ENCODE measurements at regions not wholly inside any gene's neighbourhood (a gene's known extent, or its start where the extent isn't known, plus 50 kb on each side); places are given as distances from the start of the nearest gene placed in this dataset.

GRCh38 chr2:11955884-11956291 is 209.5 kb downstream of the LPIN1 start:
- no peaks in the 10 kb centered on the region for H3K27me3 ChIP-seq (ENCODE audit: insufficient read depth, low read length)
- no peaks in the 10 kb centered on the region for H3K9me3 ChIP-seq (ENCODE audit: low read depth, low read length)
- peaks cover 12% of the 10 kb centered on the region for H3K4me1 ChIP-seq (ENCODE audit: insufficient read depth, low read length)
- no peak overlapping the region for H3K4me3 ChIP-seq (ENCODE audit: low read length)

DNA sequence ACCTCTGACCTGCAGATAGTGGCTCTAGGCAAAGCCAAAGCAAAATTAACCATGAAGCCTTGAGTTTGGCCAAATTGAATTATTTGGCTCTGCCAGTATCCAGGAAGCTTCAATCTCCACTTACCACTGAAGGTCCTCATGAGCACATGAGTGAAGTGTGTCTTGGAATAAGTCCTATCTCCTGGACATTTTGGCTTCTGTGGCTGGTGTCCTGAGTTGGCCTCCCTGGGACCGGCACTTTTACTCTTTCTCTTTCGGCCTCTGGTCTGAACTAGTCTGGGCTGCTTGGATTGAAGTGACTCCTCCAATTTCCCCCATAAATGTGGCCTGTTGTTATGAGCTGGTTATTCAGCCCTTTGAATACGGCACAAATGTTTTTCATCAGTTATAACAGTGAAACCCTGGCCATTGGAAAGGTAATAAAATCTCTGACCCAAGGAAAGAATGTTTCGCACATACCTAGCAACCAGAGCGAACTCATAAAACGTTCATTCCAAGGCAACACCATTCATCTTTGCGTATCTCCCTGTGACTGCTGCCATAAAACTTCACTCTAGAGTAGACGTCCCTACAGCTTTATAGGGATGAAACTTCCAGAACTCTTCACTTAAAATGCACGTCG is 216.4 kb downstream of the LPIN1 start:
- Histone ChIP-seq H3K9me3 (ENCODE audit: low read depth, low read length) (no peaks in the 10 kb centered on the region), H3K27me3 (ENCODE audit: insufficient read depth, low read length) (no peaks in the 10 kb centered on the region)

GRCh38 chr2:11963966-11964365 is 217.5 kb downstream of the LPIN1 start:
- Histone ChIP-seq H3K27me3 (ENCODE audit: insufficient read depth, low read length) (peaks cover 6% of the 10 kb centered on the region), H3K4me3 (ENCODE audit: low read length) (no peak overlapping the region), H3K4me1 (ENCODE audit: insufficient read depth, low read length) (no peaks in the 10 kb centered on the region), H3K9me3 (ENCODE audit: low read depth, low read length) (no peaks in the 10 kb centered on the region)

More for the DNA sequence above, 216.4 kb downstream of the LPIN1 start:
- Histone ChIP-seq H3K4me3 (ENCODE audit: low read length) (no peak overlapping the region), H3K4me1 (ENCODE audit: insufficient read depth, low read length) (no peaks in the 10 kb centered on the region)

DNA sequence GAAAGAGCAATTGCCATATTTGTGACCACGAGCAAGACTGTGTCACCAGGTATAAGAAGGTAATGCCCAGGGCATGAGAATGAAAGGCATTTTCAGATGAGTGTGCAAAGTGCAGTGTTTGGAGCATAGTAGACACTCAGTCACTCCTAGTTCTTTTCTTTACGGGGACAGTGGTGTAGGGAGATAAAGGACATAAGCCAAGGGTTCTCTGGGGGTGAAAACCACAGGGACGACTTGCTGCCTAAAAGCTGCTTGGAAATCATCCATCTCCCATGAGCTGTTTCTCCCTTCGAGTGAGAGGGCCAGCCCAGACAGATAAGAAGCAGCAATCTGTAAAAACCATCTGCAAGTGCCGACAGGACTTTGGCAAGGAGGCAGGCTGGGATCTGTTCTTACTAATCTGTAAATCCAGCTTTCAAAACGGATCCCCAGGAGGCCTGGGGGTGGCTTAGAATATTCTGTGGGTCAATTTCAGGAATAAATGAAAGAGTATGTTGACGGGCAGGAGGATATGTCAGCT is 221.6 kb downstream of the LPIN1 start:
- H3K9me3 ChIP-seq (ENCODE audit: low read depth, low read length) = peaks cover 11% of the 10 kb centered on the region

DNA sequence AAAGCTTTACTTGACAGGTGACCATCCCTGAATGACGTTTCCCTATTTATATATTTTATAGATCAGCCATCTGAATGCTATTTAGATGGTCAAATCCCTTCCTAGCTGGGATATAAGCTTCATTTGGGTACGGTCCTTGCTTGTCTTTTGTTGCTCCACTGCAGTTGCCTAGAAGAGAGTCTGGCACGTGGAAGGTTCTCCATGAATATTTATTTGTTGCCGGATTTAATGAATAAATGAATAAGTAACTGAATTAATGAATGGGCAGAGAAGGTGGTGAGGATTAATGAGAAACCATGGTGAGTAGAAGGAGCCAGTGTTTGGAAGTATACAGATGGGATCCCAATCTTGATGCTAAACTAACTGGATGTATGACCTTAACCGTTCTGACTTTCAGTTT is 222.1 kb downstream of the LPIN1 start:
- Histone ChIP-seq H3K4me1 (ENCODE audit: insufficient read depth, low read length) (no peaks in the 10 kb centered on the region), H3K9me3 (ENCODE audit: low read depth, low read length) (peaks cover 16% of the 10 kb centered on the region), H3K27me3 (ENCODE audit: insufficient read depth, low read length) (peaks cover 12% of the 10 kb centered on the region), H3K4me3 (ENCODE audit: low read length) (no peak overlapping the region)

More for the DNA sequence above, 221.6 kb downstream of the LPIN1 start:
- no peaks in the 10 kb centered on the region for H3K4me1 ChIP-seq (ENCODE audit: insufficient read depth, low read length)
- H3K27me3 ChIP-seq (ENCODE audit: insufficient read depth, low read length) = peaks cover 7% of the 10 kb centered on the region
- H3K4me3 ChIP-seq (ENCODE audit: low read length) = no peak overlapping the region

DNA sequence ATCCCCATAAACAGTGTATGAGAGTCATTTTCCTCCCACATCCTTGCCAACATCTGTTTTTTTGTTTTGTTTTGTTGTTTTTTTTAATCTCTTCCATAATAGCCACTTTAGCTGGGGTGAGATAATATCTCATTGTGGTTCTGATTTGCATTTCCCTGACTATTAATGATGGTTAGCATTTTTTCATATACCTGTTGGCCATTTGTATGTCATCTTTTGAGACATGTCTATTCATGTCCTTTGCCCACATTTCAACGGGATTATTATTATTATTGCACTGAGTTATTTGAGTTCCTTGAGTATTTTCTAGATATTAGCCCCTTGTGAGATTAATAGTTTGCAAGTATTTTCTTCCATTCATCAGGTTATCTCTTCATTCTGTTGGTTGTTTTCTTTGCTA is 223.3 kb downstream of the LPIN1 start:
- Histone ChIP-seq H3K27me3 (ENCODE audit: insufficient read depth, low read length) (peaks cover 12% of the 10 kb centered on the region), H3K4me3 (ENCODE audit: low read length) (no peak overlapping the region), H3K4me1 (ENCODE audit: insufficient read depth, low read length) (no peaks in the 10 kb centered on the region), H3K9me3 (ENCODE audit: low read depth, low read length) (peaks cover 28% of the 10 kb centered on the region)

- Histone ChIP-seq H3K4me1 (ENCODE audit: insufficient read depth, low read length) (no peaks in the 10 kb centered on the region), H3K27me3 (ENCODE audit: insufficient read depth, low read length) (peaks cover 6% of the 10 kb centered on the region), H3K4me3 (ENCODE audit: low read length) (no peak overlapping the region), H3K9me3 (ENCODE audit: low read depth, low read length) (peaks cover 35% of the 10 kb centered on the region)
Observed at GRCh38 chr2:11974573-11974972, 228.1 kb downstream of the LPIN1 start.

- peaks cover 6% of the 10 kb centered on the region for H3K27me3 ChIP-seq (ENCODE audit: insufficient read depth, low read length)
- H3K4me1 ChIP-seq (ENCODE audit: insufficient read depth, low read length) = no peaks in the 10 kb centered on the region
- H3K4me3 ChIP-seq (ENCODE audit: low read length) = no peak overlapping the region
- peaks cover 35% of the 10 kb centered on the region for H3K9me3 ChIP-seq (ENCODE audit: low read depth, low read length)
Observed at GRCh38 chr2:11975373-11975772, 228.9 kb downstream of the LPIN1 start.

DNA sequence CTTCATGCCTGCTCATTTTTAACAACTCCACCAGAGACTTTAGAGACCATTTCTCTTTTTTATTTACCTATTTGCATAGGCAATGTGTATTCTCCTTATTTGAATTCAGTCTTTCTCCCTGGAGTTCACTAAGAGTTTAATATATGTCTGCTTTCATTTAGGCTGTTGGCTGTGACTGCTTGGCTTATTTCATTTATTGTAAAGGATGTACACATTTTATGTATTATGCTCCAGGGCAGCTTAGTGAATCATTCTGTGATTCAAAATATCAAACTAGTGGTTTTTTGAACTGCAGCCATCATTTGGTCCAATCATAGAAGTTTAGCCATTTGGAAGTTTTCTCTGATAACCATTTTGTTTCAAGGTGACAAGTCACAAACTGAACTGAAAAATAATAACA is 229.6 kb downstream of the LPIN1 start:
- H3K4me1 ChIP-seq (ENCODE audit: insufficient read depth, low read length) = no peaks in the 10 kb centered on the region
- no peak overlapping the region for H3K4me3 ChIP-seq (ENCODE audit: low read length)
- H3K9me3 ChIP-seq (ENCODE audit: low read depth, low read length) = peaks cover 35% of the 10 kb centered on the region
- peaks cover 6% of the 10 kb centered on the region for H3K27me3 ChIP-seq (ENCODE audit: insufficient read depth, low read length)

DNA sequence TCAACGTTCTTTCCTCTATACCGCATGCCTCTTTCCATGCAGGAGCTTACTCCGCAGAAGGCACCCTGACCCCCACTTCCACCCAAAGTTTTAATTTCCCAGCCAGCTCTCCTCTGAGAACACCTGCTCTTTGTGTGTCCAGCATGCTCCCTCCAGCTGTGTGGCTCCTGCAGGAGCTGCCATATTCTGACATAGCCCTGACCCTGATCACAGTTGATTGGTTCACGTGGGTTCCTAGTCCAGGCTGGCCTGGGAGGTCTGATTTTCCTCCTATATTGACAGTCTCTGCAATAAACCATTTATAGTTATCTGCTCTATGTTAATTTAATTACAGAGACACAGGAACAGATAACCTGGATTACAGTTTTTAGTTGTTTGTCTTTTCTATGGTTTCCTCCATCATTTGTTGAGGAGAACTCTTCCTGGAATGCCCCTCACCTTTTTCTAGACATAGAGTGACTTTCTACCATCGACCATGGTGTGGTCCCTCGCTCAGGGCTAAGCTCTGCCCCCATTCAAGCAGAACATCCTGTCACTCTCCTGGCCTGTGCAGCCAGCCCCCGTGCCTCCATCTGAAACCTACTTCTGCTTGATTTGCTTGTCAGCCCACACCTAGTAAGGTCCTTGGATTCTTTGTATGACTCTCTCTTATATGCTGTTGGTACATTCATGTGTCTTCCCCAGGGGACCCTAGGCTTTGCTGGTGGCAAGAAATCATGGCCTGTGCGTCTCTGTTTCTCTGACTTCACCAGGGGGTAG is 231.5 kb downstream of the LPIN1 start:
- Histone ChIP-seq H3K27me3 (ENCODE audit: insufficient read depth, low read length) (peaks cover 6% of the 10 kb centered on the region), H3K4me3 (ENCODE audit: low read length) (no peak overlapping the region), H3K9me3 (ENCODE audit: low read depth, low read length) (peaks cover 25% of the 10 kb centered on the region), H3K4me1 (ENCODE audit: insufficient read depth, low read length) (no peaks in the 10 kb centered on the region)

DNA sequence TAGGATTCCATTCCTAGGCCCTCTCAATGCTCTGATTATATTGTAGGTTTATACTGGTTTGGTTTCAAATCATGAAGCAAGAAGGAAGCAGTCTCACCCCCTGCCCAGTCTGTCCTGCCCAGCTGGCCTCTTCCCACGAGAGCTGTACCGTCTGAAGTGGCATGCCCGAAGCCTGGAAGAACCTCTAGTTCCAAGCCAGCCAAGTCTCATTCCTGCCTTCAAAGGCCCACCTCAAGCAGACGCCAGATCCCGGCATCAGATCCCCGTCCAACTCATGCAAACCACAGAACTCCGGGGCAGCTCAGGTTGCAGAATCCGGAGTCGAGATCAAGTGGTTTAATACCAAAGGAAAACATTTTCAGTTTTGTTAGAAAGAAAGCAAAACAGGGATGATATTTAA is 234.4 kb downstream of the LPIN1 start:
- Histone ChIP-seq H3K27me3 (ENCODE audit: insufficient read depth, low read length) (no peaks in the 10 kb centered on the region), H3K9me3 (ENCODE audit: low read depth, low read length) (no peaks in the 10 kb centered on the region), H3K4me3 (ENCODE audit: low read length) (no peak overlapping the region), H3K4me1 (ENCODE audit: insufficient read depth, low read length) (no peaks in the 10 kb centered on the region)

DNA sequence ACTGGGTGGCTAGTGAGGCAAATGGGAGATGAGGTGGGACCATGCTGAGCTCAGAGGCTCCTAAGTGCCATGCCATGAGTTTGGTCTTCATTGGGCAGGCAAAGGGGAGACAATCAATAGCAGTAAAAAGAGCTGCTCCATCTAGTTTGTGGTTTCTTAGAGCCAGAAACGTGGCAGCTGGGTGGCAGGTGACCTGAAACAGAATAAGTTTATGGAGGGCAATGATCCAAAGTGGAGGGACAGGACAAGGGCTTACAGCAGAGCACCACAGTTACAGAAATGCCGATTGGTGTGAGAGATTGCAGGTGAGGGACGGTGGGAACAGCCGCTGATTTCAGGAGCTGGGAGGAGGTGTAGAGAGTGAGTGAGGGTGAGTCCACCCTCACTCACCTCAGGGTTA is 237.0 kb downstream of the LPIN1 start:
- no peaks in the 10 kb centered on the region for H3K27me3 ChIP-seq (ENCODE audit: insufficient read depth, low read length)
- H3K4me3 ChIP-seq (ENCODE audit: low read length) = no peak overlapping the region
- no peaks in the 10 kb centered on the region for H3K4me1 ChIP-seq (ENCODE audit: insufficient read depth, low read length)
- no peaks in the 10 kb centered on the region for H3K9me3 ChIP-seq (ENCODE audit: low read depth, low read length)

GRCh38 chr2:11983870-11984269 is 237.4 kb downstream of the LPIN1 start:
- Histone ChIP-seq H3K27me3 (ENCODE audit: insufficient read depth, low read length) (no peaks in the 10 kb centered on the region), H3K4me1 (ENCODE audit: insufficient read depth, low read length) (no peaks in the 10 kb centered on the region), H3K9me3 (ENCODE audit: low read depth, low read length) (no peaks in the 10 kb centered on the region), H3K4me3 (ENCODE audit: low read length) (no peak overlapping the region)

GRCh38 chr2:11984316-11985158 is 238.1 kb downstream of the LPIN1 start:
- H3K27me3 ChIP-seq (ENCODE audit: insufficient read depth, low read length) = no peaks in the 10 kb centered on the region
- no peak overlapping the region for H3K4me3 ChIP-seq (ENCODE audit: low read length)
- H3K4me1 ChIP-seq (ENCODE audit: insufficient read depth, low read length) = no peaks in the 10 kb centered on the region
- no peaks in the 10 kb centered on the region for H3K9me3 ChIP-seq (ENCODE audit: low read depth, low read length)

All from mononuclear cell (primary cell).